BJ (cell line): ENCODE measurements at regions not wholly inside any gene's neighbourhood (a gene's known extent, or its start where the extent isn't known, plus 50 kb on each side); places are given as distances from the start of the nearest gene placed in this dataset.

Experiments
- CTCF ChIA-PET: fragments of 350-600 bp; formaldehyde crosslinking; extraction: SDS; loops from one replicate; lab custom pipeline; 2021; ENCODE audit warnings: antibody characterized with exemption, inconsistent platforms; lab: Yijun Ruan, JAX
- POLR2A ChIA-PET: fragments of 300-600 bp; sonication (Branson Sonifier 250); formaldehyde crosslinking; extraction: SDS; loops from one replicate; lab custom pipeline; 2021; ENCODE audit warnings: antibody characterized with exemption; lab: Charles Lee
- DNase-seq: peaks from one replicate; pipeline ENCODE4 v3.0.0-alpha.2; 2011; ENCODE audit warnings: low read depth
- H3K27me3 ChIP-seq: 2 replicates; pipeline ENCODE4 v1.6.0; 2011; ENCODE audit warnings: low read length; ENCODE audit not compliant: control insufficient read depth, insufficient read depth
- H3K36me3 ChIP-seq: 2 replicates; pipeline ENCODE4 v1.5.1; 2011; ENCODE audit warnings: low read length; ENCODE audit not compliant: control insufficient read depth, insufficient read depth
- H3K4me3 ChIP-seq: 2 replicates; pipeline ENCODE4 v1.5.1; 2011; ENCODE audit warnings: low read depth, mild to moderate bottlenecking, control low read depth, low read length
- CTCF ChIP-seq: IDR thresholded peaks from 2 replicates; pipeline ENCODE4 v1.5.1; 2011; ENCODE audit warnings: low read depth, mild to moderate bottlenecking, control low read depth, inconsistent platforms, low read length, moderate library complexity; ENCODE audit not compliant: insufficient read depth

- TF ChIP-seq CTCF, result no peak
- Histone ChIP-seq H3K27me3 (no peaks in the 10 kb centered on the region), H3K36me3 (no peaks in the 10 kb centered on the region), H3K4me3 (no peak overlapping the region)
- CTCF ChIA-PET, result interaction anchor here (0.5 kb wide), 1 partner anchor 771 kb away, joined by 3 read pairs; no protein-coding TSS in a partner anchor
- no peak for DNase-seq
- POLR2A ChIA-PET, result no interaction called here
These were observed 126.5 kb upstream of the NXT1 start for GRCh38 chr20:23223908-23224580.

- no peaks in the 10 kb centered on the region for H3K36me3 ChIP-seq
- H3K27me3 ChIP-seq, result no peaks in the 10 kb centered on the region
- no peak for TF ChIP-seq CTCF
- POLR2A ChIA-PET, result no interaction called here
- CTCF ChIA-PET, result no interaction called here
- no peak for DNase-seq
- H3K4me3 ChIP-seq, result no peak overlapping the region
These were observed 127.9 kb upstream of the NXT1 start for GRCh38 chr20:23222531-23223200.

- Histone ChIP-seq H3K27me3 (no peaks in the 10 kb centered on the region), H3K4me3 (no peak overlapping the region), H3K36me3 (no peaks in the 10 kb centered on the region)
- CTCF ChIA-PET, result no interaction called here
- POLR2A ChIA-PET, result no interaction called here
- TF ChIP-seq CTCF, result no peak
- DNase-seq, result no peak
These were observed 130.9 kb upstream of the CD93 start for GRCh38 chr20:23217023-23217422.

- Histone ChIP-seq H3K4me3 (no peak overlapping the region), H3K36me3 (no peaks in the 10 kb centered on the region), H3K27me3 (no peaks in the 10 kb centered on the region)
- no peak for TF ChIP-seq CTCF
- POLR2A ChIA-PET, result no interaction called here
- DNase-seq, result no peak
- CTCF ChIA-PET, result no interaction called here
These were observed 129.3 kb upstream of the CD93 start for GRCh38 chr20:23215344-23215995.

GRCh38 chr20:23214903-23215302 lies 128.8 kb upstream of the CD93 start:
- no peak for DNase-seq
- TF ChIP-seq CTCF, result no peak
- ChIA-PET POLR2A (no interaction called here), CTCF (no interaction called here)
- Histone ChIP-seq H3K36me3 (no peaks in the 10 kb centered on the region), H3K27me3 (no peaks in the 10 kb centered on the region), H3K4me3 (no peak overlapping the region)
